Mammary epithelial cell (primary cell): ENCODE measurements at regions not wholly inside any gene's neighbourhood (a gene's known extent, or its start where the extent isn't known, plus 50 kb on each side); places are given as distances from the start of the nearest gene placed in this dataset.

Source experiments
- CTCF ChIP-seq, 2 donors: IDR thresholded peaks in 1 of 2; conservative IDR thresholded peaks in 1 of 2; 2 replicates each; pipeline ENCODE4 v1.5.1; 2011 to 2012; ENCODE audit warnings: inconsistent platforms in 2 of 2, low read length in 2 of 2, mild to moderate bottlenecking in 2 of 2, control low read depth in 1 of 2, low read depth in 1 of 2; ENCODE audit not compliant: insufficient read depth in 1 of 2; ENCODE audit errors: extremely low read depth in 1 of 2
- EZH2 ChIP-seq: IDR thresholded peaks from 2 replicates; pipeline ENCODE4 v1.6.1; 2012; ENCODE audit warnings: low read length, inconsistent platforms, borderline replicate concordance

DNA sequence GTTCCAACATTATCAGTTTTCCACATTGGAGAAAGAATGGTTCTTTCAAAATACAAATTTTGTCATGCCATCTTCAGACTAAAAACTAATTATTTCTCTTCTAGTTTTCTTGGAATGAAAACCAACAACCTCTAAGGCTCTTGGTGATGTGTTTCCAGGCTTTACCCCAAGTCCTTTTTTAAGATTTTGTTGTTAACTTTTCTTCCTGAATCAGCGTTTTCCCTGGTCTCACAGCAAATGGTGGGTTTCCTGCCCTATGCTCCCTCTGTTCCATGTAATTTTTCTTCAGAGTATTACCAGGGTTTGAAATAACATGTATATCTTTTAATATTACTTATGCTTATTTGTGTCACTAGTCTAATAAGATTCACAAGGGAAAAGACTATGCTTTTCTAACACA lies 1311.9 kb downstream of the LRFN5 start:
- TF ChIP-seq CTCF (conservative IDR thresholded peaks at IDR 0.05 in 1 of 2, IDR thresholded peaks at IDR 0.05 in 1 of 2; ENCODE audit: extremely low read depth in 1 of 2, insufficient read depth in 1 of 2, low read depth in 1 of 2, low read length in 2 of 2) (no peak), EZH2 (no peak)
